Right ventricle myocardium superior (tissue), 1 donor: ENCODE measurements at regions not wholly inside any gene's neighbourhood (a gene's known extent, or its start where the extent isn't known, plus 50 kb on each side); places are given as distances from the start of the nearest gene placed in this dataset.

Source experiments
- ATAC-seq: fragments of 200-7000 bp; cut with Tn5 transposase; one replicate; pipeline ENCODE4 v1.9.1; 2020; ENCODE audit warnings: mild to moderate bottlenecking; ENCODE audit not compliant: poor library complexity
- DNase-seq: peaks from one replicate; pipeline ENCODE4 v3.0.0-alpha.2; 2020
- intact Hi-C: fragments of 100-400 bp; cut with DNase I; formaldehyde crosslinking; loops from one replicate; pipeline ENCODE4 v1.11.2; 2022
- donor health status: DM: no; HTN: yes; CAD: no; lungs with severe emphysema.

GRCh38 chr5:66513130-66513529, 83.1 kb upstream of the MAST4 start:
- intact Hi-C loops, result no loop called here
- ATAC-seq (no peak), DNase-seq (no peak)

GRCh38 chr5:66515209-66515608, 81.0 kb upstream of the MAST4 start:
- intact Hi-C loops, result no loop called here
- no peak for DNase-seq
- ATAC-seq, result no peak

GRCh38 chr5:66516550-66516949, 79.6 kb upstream of the MAST4 start:
- DNase-seq, result no peak
- intact Hi-C loops, result no loop called here

GRCh38 chr5:66517351-66517750, 78.8 kb upstream of the MAST4 start:
- intact Hi-C loops, result no loop called here
- ATAC-seq (no peak), DNase-seq (no peak)

More at GRCh38 chr5:66516550-66516949, 79.6 kb upstream of the MAST4 start:
- ATAC-seq, result no peak

- DNase-seq (no peak), ATAC-seq (no peak)
- intact Hi-C loops, result no loop called here
Measured at GRCh38 chr5:66518052-66518451, 78.1 kb upstream of the MAST4 start.

- DNase-seq (no peak), ATAC-seq (no peak)
- intact Hi-C loops, result no loop called here
Measured at GRCh38 chr5:66518753-66519152, 77.4 kb upstream of the MAST4 start.

DNA sequence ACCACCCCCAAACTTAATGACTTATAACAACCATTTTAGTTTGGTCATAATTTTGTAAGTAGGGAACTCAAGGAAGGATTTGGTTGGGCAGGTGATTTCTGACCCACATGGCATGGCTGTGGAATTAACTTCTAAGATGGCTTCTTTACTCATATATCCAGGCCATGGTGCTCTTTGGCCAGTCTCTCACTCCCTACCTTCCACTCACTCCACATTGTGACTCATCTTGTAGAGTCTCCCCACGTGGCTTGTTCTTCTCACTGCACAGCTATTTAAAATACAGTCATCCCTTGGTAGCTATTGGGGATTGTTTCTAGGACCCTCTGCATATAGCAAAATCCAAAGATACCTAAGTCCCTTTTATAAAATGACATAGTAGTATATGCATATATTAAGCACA, 76.6 kb upstream of the MAST4 start:
- intact Hi-C loops, result no loop called here
- DNase-seq, result no peak
- no peak for ATAC-seq

- DNase-seq (no peak), ATAC-seq (no peak)
- intact Hi-C loops, result no loop called here
Measured at GRCh38 chr5:66520854-66521253, 75.3 kb upstream of the MAST4 start.

- DNase-seq, result no peak
- no peak for ATAC-seq
- intact Hi-C loops, result no loop called here
Measured at GRCh38 chr5:66527478-66528035, 68.6 kb upstream of the MAST4 start.

- intact Hi-C loops, result no loop called here
- ATAC-seq, result no peak
Measured at GRCh38 chr5:66529182-66529581, 67.0 kb upstream of the MAST4 start.

DNA sequence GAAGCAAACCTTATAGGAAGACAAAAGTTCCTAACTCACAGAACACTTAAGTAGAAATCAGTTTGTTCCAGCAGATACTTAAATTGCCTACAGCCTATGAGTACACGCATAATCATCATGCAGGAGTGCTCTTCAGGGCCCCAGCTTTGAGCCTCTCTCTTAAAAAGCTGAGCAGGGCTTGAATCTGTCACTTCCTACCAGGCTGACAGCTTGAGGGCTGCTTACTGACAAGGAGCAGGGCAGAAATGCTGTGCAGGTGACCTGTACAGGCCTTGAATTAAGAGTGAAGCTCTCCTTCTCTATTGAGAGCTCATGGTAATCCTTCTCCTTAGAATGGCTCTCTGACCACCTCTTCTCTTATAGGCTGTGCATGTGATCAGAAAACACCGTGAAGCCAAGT, 66.5 kb upstream of the MAST4 start:
- no peak for ATAC-seq

More at GRCh38 chr5:66529182-66529581, 67.0 kb upstream of the MAST4 start:
- no peak for DNase-seq

DNA sequence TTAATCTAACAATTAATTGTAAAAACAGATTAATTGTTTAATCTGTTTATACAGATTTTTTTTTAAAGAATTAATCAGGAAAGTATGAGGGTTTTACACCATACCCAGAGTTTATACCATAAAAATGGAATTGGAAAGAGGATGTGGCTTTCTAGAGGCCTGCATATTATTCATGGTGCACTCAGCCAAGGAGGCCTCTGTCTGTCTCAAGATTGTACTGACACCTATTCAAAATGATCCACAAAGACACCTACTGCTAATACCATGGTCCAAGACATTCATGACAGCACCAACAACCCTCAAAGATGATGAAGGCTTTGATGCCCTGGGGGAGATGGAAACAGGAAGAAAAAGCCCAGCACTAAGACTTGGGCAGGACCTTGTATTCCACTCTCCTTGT, 58.1 kb upstream of the MAST4 start:
- ATAC-seq, result no peak
- intact Hi-C loops, result no loop called here
- no peak for DNase-seq

More for the DNA sequence above, 66.5 kb upstream of the MAST4 start:
- intact Hi-C loops, result no loop called here
- no peak for DNase-seq

- intact Hi-C loops, result no loop called here
- DNase-seq, result no peak
Measured at GRCh38 chr5:66538531-66538930, 57.7 kb upstream of the MAST4 start.

DNA sequence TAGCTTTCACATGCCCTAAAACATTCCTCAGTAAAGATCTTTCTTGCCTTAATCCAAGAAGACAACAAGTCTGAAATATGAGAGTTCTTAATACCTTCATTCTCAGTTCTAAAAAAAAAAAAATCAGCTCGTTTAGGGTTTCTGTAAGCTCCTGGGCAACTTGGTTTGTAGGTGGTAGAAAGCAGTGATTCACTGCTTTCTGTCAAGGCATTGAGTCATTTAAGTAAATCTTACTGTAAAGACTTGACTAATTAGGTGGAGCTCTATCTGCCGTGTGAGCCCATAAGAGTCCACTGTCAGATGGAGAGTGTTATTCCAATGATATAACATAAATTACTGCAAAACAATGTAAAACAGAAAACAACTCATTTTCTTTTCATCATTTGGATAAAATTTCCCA, 56.1 kb upstream of the MAST4 start:
- ATAC-seq, result no peak
- no peak for DNase-seq
- intact Hi-C loops, result no loop called here

More at GRCh38 chr5:66538531-66538930, 57.7 kb upstream of the MAST4 start:
- ATAC-seq, result no peak

DNA sequence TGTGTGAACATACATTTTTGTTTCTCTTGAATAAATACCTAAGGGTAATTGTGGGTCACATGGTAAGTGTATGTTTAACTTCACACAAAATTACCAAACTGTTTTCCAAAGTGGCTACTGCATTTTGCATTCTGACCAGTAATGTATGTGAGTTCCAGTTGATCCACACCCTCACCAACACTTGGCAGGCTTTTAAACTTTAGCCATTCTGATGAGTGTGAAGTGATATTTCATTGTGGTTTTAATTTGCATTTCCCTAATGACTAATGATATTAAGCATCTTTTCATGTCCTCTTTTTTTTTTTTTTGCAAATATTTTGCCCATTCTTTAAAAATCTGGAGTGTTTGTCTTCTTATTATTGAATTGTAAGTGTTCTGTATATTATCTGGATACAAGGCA, 53.5 kb upstream of the MAST4 start:
- ATAC-seq, result no peak
- intact Hi-C loops, result no loop called here
- no peak for DNase-seq
